LNCAP (cell line): ENCODE measurements at regions not wholly inside any gene's neighbourhood (a gene's known extent, or its start where the extent isn't known, plus 50 kb on each side); places are given as distances from the start of the nearest gene placed in this dataset.

Experiments
- CTCF ChIP-seq: fragments of 450-650 bp; IDR thresholded peaks from 2 replicates; pipeline ENCODE4 v1.5.1; 2017; ENCODE audit warnings: mild to moderate bottlenecking

- TF ChIP-seq CTCF, result no peak
These were observed 155.9 kb downstream of the FOXD2 start for GRCh38 chr1:47593598-47594285.

- TF ChIP-seq CTCF, result no peak
These were observed 156.8 kb downstream of the FOXD2 start for GRCh38 chr1:47594627-47595026.

GRCh38 chr1:47596328-47596727 is 158.5 kb downstream of the FOXD2 start:
- TF ChIP-seq CTCF, result no peak

- TF ChIP-seq CTCF, result no peak
These were observed 160.5 kb downstream of the FOXD2 start for GRCh38 chr1:47598357-47598756.

GRCh38 chr1:47599777-47600176 is 161.9 kb downstream of the FOXD2 start:
- TF ChIP-seq CTCF, result no peak

GRCh38 chr1:47608296-47608875 is 170.5 kb downstream of the FOXD2 start:
- no peak for TF ChIP-seq CTCF

GRCh38 chr1:47611992-47612391 is 174.1 kb downstream of the FOXD2 start:
- no peak for TF ChIP-seq CTCF
